ENCODE measurements at regions not wholly inside any gene's neighbourhood (a gene's known extent, or its start where the extent isn't known, plus 50 kb on each side); places are given as distances from the start of the nearest gene placed in this dataset.

GRCh38 chr6:81948861-81949260, 196.4 kb upstream of the TENT5A start:
- Histone ChIP-seq H3K27ac (ENCODE audit: low read depth, low read length) (no peak overlapping the region), H3K23ac (ENCODE audit: insufficient read length) (no peak overlapping the region), H2AK5ac (ENCODE audit: low read depth, low read length) (no peak overlapping the region), H4K5ac (ENCODE audit: insufficient read length, low read depth, low read length) (no peak overlapping the region), H2BK120ac (replicated peaks; ENCODE audit: low read depth, low read length) (no peak overlapping the region), H3K4ac (replicated peaks; ENCODE audit: insufficient read length, low read depth, low read length) (no peak overlapping the region), H3K36me3 (ENCODE audit: control insufficient read depth in 2 of 4, insufficient read depth in 4 of 4, low read length in 3 of 4) (no peaks in the 10 kb centered on the region; a peak in 1 of 8 replicates), H3K79me2 (ENCODE audit: control insufficient read depth in 1 of 2, insufficient read depth in 2 of 2, low read length in 2 of 2) (no peaks in the 10 kb centered on the region), H2AFZ (ENCODE audit: low read length) (no peak overlapping the region), H4K91ac (replicated peaks; ENCODE audit: insufficient read length, low read length) (no peak overlapping the region), H2BK20ac (ENCODE audit: low read length) (no peak overlapping the region), H3K9ac (replicated peaks in 1 of 4; ENCODE audit: extremely low read depth in 1 of 4, low read depth in 3 of 4, low read length in 3 of 4) (no peak overlapping the region), H2BK5ac (ENCODE audit: low read depth, low read length) (no peak overlapping the region), H3K4me1 (replicated peaks in 1 of 4; ENCODE audit: control insufficient read depth in 3 of 4, insufficient read depth in 4 of 4, low read length in 3 of 4) (no peaks in the 10 kb centered on the region), H4K20me1 (replicated peaks in 1 of 2; ENCODE audit: control insufficient read depth in 1 of 2, insufficient read depth in 2 of 2, low read length in 2 of 2) (no peaks in the 10 kb centered on the region), H3K4me2 (ENCODE audit: insufficient read depth in 1 of 2, low read depth in 2 of 2, low read length in 2 of 2) (no peak overlapping the region), H4K8ac (ENCODE audit: extremely low read depth, insufficient read depth, low read length) (no peak overlapping the region), H3K14ac (ENCODE audit: insufficient read length) (no peak overlapping the region), H3K79me1 (ENCODE audit: low read depth, low read length) (no peaks in the 10 kb centered on the region), H2BK15ac (ENCODE audit: low read length) (no peak overlapping the region), H3K4me3 (ENCODE audit: extremely low read depth in 1 of 4, insufficient read depth in 2 of 4, low read depth in 3 of 4, low read length in 4 of 4) (no peak overlapping the region), H3K18ac (ENCODE audit: extremely low read depth, low read length) (no peak overlapping the region), H3K56ac (replicated peaks; ENCODE audit: insufficient read length, low read depth, low read length) (no peak overlapping the region), H2BK12ac (ENCODE audit: low read depth, low read length) (no peak overlapping the region), H3K9me3 (ENCODE audit: insufficient read depth in 2 of 2, low read depth in 1 of 2, low read length in 1 of 2) (no peaks in the 10 kb centered on the region), H3K27me3 (replicated peaks in 1 of 4; ENCODE audit: control insufficient read depth in 3 of 4, extremely low read depth in 1 of 4, insufficient read depth in 3 of 4, low read length in 3 of 4) (no peaks in the 10 kb centered on the region), H3K23me2 (ENCODE audit: low read depth, low read length) (no peaks in the 10 kb centered on the region)
- TF ChIP-seq BCL11A (IDR thresholded peaks at IDR 0.05; ENCODE audit: low read depth in 2 of 2, low read length in 2 of 2), result no peak
- no peak for TF ChIP-seq RNF2 (IDR thresholded peaks at IDR 0.05; ENCODE audit: borderline replicate concordance, low read depth, low read length, missing control alignments, poor library complexity, severe bottlenecking)
- TF ChIP-seq TEAD4 (IDR thresholded peaks at IDR 0.05; ENCODE audit: low read depth, low read length), result no peak
- no peak for TF ChIP-seq PHF8 (conservative IDR thresholded peaks at IDR 0.05; ENCODE audit: low read depth, low read length)
- no peak for TF ChIP-seq POLR2A (IDR thresholded peaks at IDR 0.05; ENCODE audit: control extremely low read depth in 1 of 2, low read depth in 2 of 2, low read length in 2 of 2)
- TF ChIP-seq USF2 (IDR thresholded peaks at IDR 0.05; ENCODE audit: low read length), result no peak
- TF ChIP-seq EP300 (IDR thresholded peaks at IDR 0.05; ENCODE audit: borderline replicate concordance in 1 of 2, low read depth in 2 of 2, low read length in 2 of 2), result no peak
- no peak for TF ChIP-seq CHD1 (IDR thresholded peaks at IDR 0.05; ENCODE audit: low read depth, low read length)
- no peak for TF ChIP-seq ZNF274 (IDR thresholded peaks at IDR 0.05; ENCODE audit: borderline replicate concordance, extremely low read depth, low read length)
- no peak for TF ChIP-seq SP4 (IDR thresholded peaks at IDR 0.05; ENCODE audit: low read length)
- TF ChIP-seq POU5F1 (IDR thresholded peaks at IDR 0.05; ENCODE audit: low read depth, low read length), result no peak
- no peak for TF ChIP-seq RFX5 (IDR thresholded peaks at IDR 0.05; ENCODE audit: borderline replicate concordance, low read depth, low read length)
- TF ChIP-seq POLR2AphosphoS5 (IDR thresholded peaks at IDR 0.05; ENCODE audit: low read depth, low read length), result no peak
- TF ChIP-seq GABPA (IDR thresholded peaks at IDR 0.05; ENCODE audit: borderline replicate concordance, insufficient read depth, low read length), result no peak
- DNase-seq (ENCODE audit: low read depth in 1 of 2, low spot score in 2 of 2) (no peak), FAIRE-seq (no peak)
- ChIA-PET POLR2A (ENCODE audit: partially characterized antibody) (no interaction called here), CTCF (ENCODE audit: partially characterized antibody) (interaction anchor here (0.9 kb wide), 1 partner anchor 195 kb away, joined by 3 read pairs; no protein-coding TSS in a partner anchor)

Measured in H1 (cell line).